ENCODE measurements at regions not wholly inside any gene's neighbourhood (a gene's known extent, or its start where the extent isn't known, plus 50 kb on each side); places are given as distances from the start of the nearest gene placed in this dataset.

- H3K4me3 ChIP-seq (replicated peaks in 1 of 3; ENCODE audit: insufficient read depth in 1 of 3, low read depth in 1 of 3, low read length in 3 of 3) = no peak overlapping the region
- H2AFZ ChIP-seq (ENCODE audit: low read depth, low read length) = no peak overlapping the region
- intact Hi-C loops (cut with micrococcal nuclease) = no loop called here
- TF ChIP-seq MYC (IDR thresholded peaks at IDR 0.05; ENCODE audit: low read depth, low read length) = no peak
- TF ChIP-seq, protein P1, sequence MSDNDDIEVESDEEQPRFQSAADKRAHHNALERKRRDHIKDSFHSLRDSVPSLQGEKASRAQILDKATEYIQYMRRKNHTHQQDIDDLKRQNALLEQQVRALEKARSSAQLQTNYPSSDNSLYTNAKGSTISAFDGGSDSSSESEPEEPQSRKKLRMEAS (IDR thresholded peaks at IDR 0.05; ENCODE audit: insufficient read depth, insufficient read length) = no peak
- TF ChIP-seq POLR2A (IDR thresholded peaks at IDR 0.05; ENCODE audit: low read depth, low read length) = no peak
- no peak for TF ChIP-seq EZH2 (IDR thresholded peaks at IDR 0.05; ENCODE audit: borderline replicate concordance, low read depth, low read length, severe bottlenecking)
- TF ChIP-seq, protein P2, sequence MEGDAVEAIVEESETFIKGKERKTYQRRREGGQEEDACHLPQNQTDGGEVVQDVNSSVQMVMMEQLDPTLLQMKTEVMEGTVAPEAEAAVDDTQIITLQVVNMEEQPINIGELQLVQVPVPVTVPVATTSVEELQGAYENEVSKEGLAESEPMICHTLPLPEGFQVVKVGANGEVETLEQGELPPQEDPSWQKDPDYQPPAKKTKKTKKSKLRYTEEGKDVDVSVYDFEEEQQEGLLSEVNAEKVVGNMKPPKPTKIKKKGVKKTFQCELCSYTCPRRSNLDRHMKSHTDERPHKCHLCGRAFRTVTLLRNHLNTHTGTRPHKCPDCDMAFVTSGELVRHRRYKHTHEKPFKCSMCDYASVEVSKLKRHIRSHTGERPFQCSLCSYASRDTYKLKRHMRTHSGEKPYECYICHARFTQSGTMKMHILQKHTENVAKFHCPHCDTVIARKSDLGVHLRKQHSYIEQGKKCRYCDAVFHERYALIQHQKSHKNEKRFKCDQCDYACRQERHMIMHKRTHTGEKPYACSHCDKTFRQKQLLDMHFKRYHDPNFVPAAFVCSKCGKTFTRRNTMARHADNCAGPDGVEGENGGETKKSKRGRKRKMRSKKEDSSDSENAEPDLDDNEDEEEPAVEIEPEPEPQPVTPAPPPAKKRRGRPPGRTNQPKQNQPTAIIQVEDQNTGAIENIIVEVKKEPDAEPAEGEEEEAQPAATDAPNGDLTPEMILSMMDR (IDR thresholded peaks at IDR 0.05; ENCODE audit: extremely low read depth in 1 of 2, insufficient read depth in 1 of 2, low read depth in 1 of 2, low read length in 2 of 2) = no peak
- no peak for TF ChIP-seq JUN (IDR thresholded peaks at IDR 0.05; ENCODE audit: borderline replicate concordance, insufficient read depth, insufficient read length, low read depth)
- no peak for TF ChIP-seq FOS (IDR thresholded peaks at IDR 0.05; ENCODE audit: borderline replicate concordance, insufficient read depth, low read length)
- no peak for TF ChIP-seq POLR2AphosphoS5 (IDR thresholded peaks at IDR 0.05; ENCODE audit: insufficient read depth, low read depth, low read length)
- TF ChIP-seq GATA2 (IDR thresholded peaks at IDR 0.05; ENCODE audit: insufficient read depth, insufficient read length, low read depth, low read length) = no peak
- no peaks in the 10 kb centered on the region for H3K4me1 ChIP-seq (ENCODE audit: control insufficient read depth, extremely low read depth, insufficient read depth, low read length)
- ChIA-PET POLR2A (no interaction called here), CTCF (no interaction called here)
- BruUV-seq (replicated peaks) = no TSS peak
- no peaks in the 10 kb centered on the region for H3K27me3 ChIP-seq (ENCODE audit: control insufficient read depth in 2 of 2, insufficient read depth in 2 of 2, low read length in 2 of 2)
- no peak for FAIRE-seq
- H3K79me2 ChIP-seq (ENCODE audit: control insufficient read depth, insufficient read depth, low read length) = no peaks in the 10 kb centered on the region
- H3K9me1 ChIP-seq (replicated peaks; ENCODE audit: control insufficient read depth, extremely low read depth, insufficient read depth, low read length) = no peaks in the 10 kb centered on the region
- H3K9me3 ChIP-seq (replicated peaks; ENCODE audit: control insufficient read depth, insufficient read depth, low read length) = no peaks in the 10 kb centered on the region
- no peak for DNase-seq (ENCODE audit: low read depth, low spot score)
- no peaks in the 10 kb centered on the region for H3K36me3 ChIP-seq (ENCODE audit: control insufficient read depth in 2 of 2, extremely low read depth in 1 of 2, insufficient read depth in 2 of 2, low read length in 2 of 2)
- H3K27ac ChIP-seq (ENCODE audit: insufficient read depth, low read depth, low read length) = no peak overlapping the region
- H4K20me1 ChIP-seq (replicated peaks; ENCODE audit: control insufficient read depth, extremely low read depth, insufficient read depth, low read length) = no peaks in the 10 kb centered on the region
- dilution Hi-C loops (cut with MboI; ENCODE audit: extremely low pct_ligation_motif_present, low sequenced_read_pairs) = no loop called here
- no peak overlapping the region for H3K9ac ChIP-seq (replicated peaks; ENCODE audit: extremely low read depth, insufficient read depth, low read length)
- no peak overlapping the region for H3K4me2 ChIP-seq (ENCODE audit: insufficient read depth, low read length)
Measured at GRCh38 chr3:177646749-177647148, 449.5 kb upstream of the TBL1XR1 start.
